HEK293T (cell line): ENCODE measurements at regions not wholly inside any gene's neighbourhood (a gene's known extent, or its start where the extent isn't known, plus 50 kb on each side); places are given as distances from the start of the nearest gene placed in this dataset.

ENCODE experiments used
- ARNT ChIP-seq: fragments of 450-650 bp; IDR thresholded peaks from 2 replicates; pipeline ENCODE4 v1.6.1; 2017; ENCODE audit warnings: mild to moderate bottlenecking
- CTBP1 ChIP-seq: fragments of 450-650 bp; IDR thresholded peaks from 2 replicates; pipeline ENCODE4 v1.6.1; 2016; ENCODE audit warnings: borderline replicate concordance
- ELF4 ChIP-seq: fragments of 450-650 bp; IDR thresholded peaks from 2 replicates; pipeline ENCODE4 v1.6.1; 2017; ENCODE audit warnings: antibody characterized with exemption
- FOXA1 ChIP-seq: fragments of 450-650 bp; IDR thresholded peaks from 2 replicates; pipeline ENCODE4 v1.6.1; 2016; ENCODE audit warnings: mild to moderate bottlenecking
- FOXK2 ChIP-seq: fragments of 450-650 bp; IDR thresholded peaks from 2 replicates; pipeline ENCODE4 v1.6.1; 2016; ENCODE audit warnings: mild to moderate bottlenecking
- FOXM1 ChIP-seq: fragments of 450-650 bp; IDR thresholded peaks from 2 replicates; pipeline ENCODE4 v1.6.1; 2017; ENCODE audit warnings: mild to moderate bottlenecking, borderline replicate concordance
- NFRKB ChIP-seq: fragments of 450-650 bp; IDR thresholded peaks from 2 replicates; pipeline ENCODE4 v1.6.1; 2016; ENCODE audit warnings: mild to moderate bottlenecking, moderate library complexity
- SP1 ChIP-seq: fragments of 450-650 bp; IDR thresholded peaks from 2 replicates; pipeline ENCODE4 v1.6.1; 2017
- SUZ12 ChIP-seq: fragments of 450-650 bp; IDR thresholded peaks from 2 replicates; pipeline ENCODE4 v1.6.1; 2016; ENCODE audit warnings: mild to moderate bottlenecking
- ZNF384 ChIP-seq: fragments of 450-650 bp; IDR thresholded peaks from 2 replicates; pipeline ENCODE4 v1.6.1; 2016

GRCh38 chr4:156659570-156659969, 312.0 kb downstream of the PDGFC start:
- TF ChIP-seq NFRKB (no peak), FOXK2 (no peak), ARNT (no peak), FOXM1 (no peak), ELF4 (no peak), SP1 (no peak), SUZ12 (no peak), ZNF384 (no peak), FOXA1 (no peak), CTBP1 (no peak)
